Embryonic facial prominence (tissue), 1 donor: ENCODE measurements at regions not wholly inside any gene's neighbourhood (a gene's known extent, or its start where the extent isn't known, plus 50 kb on each side); places are given as distances from the start of the nearest gene placed in this dataset.
"Not testable (repeated sequence)": the region's sequence is repeated elsewhere in the genome, so short reads cannot be mapped to it uniquely, and the experiment has no call there.

Experiments
- DNase-seq: peaks from one replicate; pipeline ENCODE4 v3.0.0-alpha.2; 2016; ENCODE audit errors: extremely low spot score

GRCh38 chr6:67898875-67899274 lies 736.2 kb upstream of the ADGRB3 start:
- no peak for DNase-seq

GRCh38 chr6:67897998-67898607 lies 737.0 kb upstream of the ADGRB3 start:
- DNase-seq: no peak

- no peak for DNase-seq
These were observed 738.6 kb upstream of the ADGRB3 start for GRCh38 chr6:67896476-67896875.

- no peak for DNase-seq
These were observed 745.4 kb upstream of the ADGRB3 start for GRCh38 chr6:67889682-67889995.

DNA sequence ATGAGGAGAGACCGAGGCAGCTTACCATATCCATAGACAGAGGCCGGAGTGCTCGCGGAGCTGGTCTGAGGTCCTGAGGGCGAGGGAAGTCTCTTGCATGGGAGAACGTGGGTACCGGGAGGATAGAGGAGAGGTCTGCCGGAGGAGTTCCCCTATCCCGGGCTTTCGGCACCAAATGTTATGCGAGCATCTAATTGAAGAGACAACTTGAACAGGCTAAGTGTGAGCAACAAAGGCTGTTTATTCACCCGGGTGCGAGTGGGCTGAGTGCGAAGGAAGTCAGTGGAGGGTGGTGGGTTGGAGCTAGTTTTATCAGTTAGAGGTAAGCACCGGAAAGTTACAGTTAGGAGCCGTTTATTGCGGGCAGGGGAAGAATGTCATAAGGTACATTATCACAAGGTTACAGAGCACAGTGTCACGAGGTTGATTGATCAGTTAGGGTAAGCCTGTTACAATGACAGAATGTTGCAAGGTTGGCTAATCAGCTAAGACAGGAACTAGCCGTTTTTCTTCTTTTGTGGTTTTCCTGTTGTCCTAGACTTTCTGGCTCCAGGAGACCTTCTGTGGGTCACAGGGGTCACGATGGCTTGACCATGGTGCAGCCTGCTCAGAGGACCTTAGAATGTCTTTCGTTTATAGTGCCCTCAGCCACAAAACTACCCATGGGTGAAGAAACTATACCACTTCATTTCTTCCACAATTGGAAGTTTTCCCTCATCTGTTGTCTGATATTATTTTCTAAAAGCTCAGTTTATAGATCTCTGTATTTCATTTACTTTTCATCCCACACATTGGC lies 746.0 kb upstream of the ADGRB3 start:
- no peak for DNase-seq

DNA sequence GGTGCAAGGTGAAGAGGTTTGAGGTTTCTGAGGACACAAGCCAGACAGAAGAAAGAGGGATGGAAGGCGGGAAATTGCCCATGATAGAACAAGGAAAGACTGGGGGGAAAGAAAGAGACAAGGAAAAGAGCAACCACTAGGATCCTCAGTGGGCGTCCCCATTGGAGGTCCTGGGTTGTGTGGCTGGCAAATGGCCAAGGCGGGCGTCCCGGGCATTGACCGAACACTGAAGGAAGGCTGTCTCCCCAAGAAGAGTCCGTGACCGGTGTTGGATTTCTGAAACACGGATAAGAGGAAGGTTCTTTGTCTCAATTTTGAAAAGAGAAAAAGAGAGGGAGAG lies 746.6 kb upstream of the ADGRB3 start:
- no peak for DNase-seq

- no peak for DNase-seq
These were observed 747.1 kb upstream of the ADGRB3 start for GRCh38 chr6:67887747-67888545.

GRCh38 chr6:67887419-67887746 lies 747.7 kb upstream of the ADGRB3 start:
- no peak for DNase-seq

DNA sequence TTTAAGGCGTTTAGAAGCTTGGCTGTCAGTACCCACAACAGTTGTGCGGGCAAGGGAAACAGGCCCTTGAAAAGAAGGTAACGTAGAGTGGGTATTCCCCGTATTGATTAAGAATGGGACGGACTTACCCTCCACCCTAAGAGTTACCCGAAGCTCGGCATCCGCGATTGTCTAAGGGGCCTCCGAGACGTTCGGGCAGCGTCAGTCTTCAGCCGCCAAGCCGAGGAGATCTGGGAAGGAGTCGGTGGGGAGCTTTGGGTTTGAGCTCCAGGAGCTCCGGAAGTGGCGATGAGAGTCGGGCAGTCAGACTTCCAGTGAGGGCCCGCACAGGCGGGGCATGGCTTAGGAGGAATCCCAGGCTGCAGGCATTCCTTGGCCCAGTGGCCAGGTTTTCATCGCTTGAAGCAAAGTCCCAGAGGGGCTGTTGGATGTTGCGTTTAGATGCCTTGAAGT lies 748.2 kb upstream of the ADGRB3 start:
- DNase-seq: no peak

DNA sequence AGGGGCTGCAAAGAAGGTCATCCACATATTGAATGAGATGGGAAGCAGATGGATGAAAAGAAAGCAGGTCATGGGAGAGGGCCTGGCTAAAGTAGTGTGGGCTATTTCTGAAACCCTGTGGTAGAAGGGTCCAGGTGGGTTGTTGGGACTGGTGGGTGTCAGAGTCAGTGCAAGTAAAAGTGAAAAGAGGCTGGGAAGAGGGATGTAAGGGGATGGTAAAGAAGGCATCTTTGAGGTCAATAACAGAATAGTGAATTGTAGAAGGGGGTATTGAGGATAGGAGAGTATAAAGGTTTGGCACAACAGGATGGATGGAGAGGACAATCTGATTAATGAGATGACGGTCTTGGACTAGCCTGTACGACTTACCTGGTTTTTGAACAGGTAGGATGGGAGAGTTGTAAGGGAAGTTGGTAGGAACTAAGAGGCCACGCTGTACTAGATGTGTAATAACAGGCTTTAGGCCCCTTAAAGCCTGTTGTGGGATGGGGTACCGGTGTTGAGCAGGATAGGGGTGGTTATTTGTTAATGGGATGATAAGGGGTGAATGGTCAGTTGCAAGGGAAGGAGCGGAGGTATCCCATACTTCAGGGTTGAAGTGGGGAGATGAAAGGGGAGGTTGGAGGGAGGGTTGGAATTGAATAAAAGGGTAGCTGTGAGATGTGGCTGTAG lies 748.9 kb upstream of the ADGRB3 start:
- DNase-seq: no peak

GRCh38 chr6:67885081-67886033 lies 749.7 kb upstream of the ADGRB3 start:
- no peak for DNase-seq

GRCh38 chr6:67884442-67884841 lies 750.6 kb upstream of the ADGRB3 start:
- no peak for DNase-seq

DNA sequence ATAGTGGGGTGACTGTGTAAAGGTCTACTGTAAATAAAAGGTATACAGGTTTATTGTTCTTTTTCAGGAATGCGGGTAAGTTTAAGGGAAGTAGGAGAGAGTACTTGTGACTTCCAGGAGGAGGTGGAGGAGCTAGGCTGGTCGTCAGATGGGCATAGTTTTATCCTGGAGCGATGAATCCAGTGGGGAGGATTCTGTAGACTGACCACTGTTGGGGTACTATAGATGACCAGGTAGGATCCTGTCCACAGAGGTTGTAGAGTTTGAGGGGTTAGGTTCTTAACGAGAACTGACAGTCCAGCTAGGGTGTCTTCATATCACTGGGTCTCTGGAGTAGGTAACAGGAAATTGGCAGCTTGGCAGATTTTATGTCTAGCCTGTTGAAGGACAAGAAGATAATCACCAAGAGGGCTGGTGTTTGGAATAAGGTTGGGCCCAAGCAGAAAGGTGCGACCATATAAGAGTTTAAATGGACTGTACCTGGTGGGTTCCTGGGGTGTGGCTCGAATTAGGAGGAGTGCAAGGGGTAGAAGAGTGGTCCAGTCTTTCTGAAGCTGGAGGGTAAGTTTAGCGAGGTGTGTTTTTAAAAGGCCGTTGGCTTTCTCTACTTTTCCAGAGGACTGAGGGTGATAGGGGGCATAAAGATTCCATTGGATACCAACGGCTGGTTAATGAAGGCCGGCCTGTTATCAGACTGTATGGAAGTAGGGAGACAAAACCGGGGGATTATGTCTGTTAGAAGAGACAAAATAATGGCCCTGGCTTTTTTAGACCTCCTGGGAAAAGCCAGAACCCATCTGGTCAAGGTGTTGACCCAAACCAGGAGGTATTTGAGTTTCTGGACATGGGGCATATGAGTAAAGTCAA lies 751.3 kb upstream of the ADGRB3 start:
- no peak for DNase-seq

GRCh38 chr6:67882436-67883311 lies 752.4 kb upstream of the ADGRB3 start:
- no peak for DNase-seq

GRCh38 chr6:67881706-67882065 lies 753.4 kb upstream of the ADGRB3 start:
- DNase-seq: no peak

DNA sequence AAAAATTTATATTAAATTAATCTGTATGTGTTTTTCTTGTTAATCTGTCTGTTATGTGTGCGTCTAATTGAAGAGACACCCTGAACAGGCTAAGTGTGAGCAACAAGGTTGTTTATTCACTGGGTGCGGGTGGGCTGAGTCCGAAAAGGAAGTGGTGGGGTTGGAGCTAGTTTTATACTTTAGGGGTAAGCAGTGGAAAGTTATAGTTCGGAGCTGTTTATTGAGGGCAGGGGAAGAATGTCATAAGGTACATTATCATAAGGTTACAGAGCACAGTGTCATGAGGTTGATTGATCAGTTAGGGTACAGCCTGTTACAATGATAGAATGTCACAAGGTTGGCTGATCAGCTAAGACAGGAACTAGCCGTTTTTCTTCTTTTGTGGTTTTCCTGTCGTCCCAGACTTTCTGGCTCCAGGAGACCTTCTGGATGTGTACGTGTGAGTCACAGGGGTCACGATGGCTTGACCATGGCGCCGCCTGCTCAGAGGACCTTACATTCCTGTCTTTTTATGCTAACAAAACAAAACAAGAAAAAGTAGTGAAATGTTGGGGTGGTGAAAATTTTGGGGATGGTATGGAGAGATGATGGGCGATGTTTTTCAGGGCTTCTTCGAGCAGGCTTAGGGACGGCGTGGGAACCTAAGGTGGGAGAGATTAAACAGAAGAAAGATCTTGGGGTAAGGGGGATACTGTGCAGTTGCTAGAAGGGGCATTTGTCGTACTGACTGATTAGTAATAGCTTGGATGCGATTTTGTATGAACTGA lies 754.0 kb upstream of the ADGRB3 start:
- DNase-seq: no peak

DNA sequence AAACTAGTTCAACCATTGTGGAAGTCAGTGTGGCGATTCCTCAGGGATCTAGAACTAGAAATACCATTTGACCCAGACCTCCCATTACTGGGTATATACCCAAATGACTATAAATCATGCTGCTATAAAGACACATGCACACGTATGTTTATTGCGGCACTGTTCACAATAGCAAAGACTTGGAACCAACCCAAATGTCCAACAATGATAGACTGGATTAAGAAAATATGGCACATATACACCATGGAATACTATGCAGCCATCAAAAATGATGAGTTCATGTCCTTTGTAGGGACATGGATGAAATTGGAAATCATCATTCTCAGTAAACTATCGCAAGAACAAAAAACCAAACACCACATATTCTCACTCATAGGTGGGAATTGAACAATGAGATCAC lies 754.7 kb upstream of the ADGRB3 start:
- not testable (repeated sequence) for DNase-seq

DNA sequence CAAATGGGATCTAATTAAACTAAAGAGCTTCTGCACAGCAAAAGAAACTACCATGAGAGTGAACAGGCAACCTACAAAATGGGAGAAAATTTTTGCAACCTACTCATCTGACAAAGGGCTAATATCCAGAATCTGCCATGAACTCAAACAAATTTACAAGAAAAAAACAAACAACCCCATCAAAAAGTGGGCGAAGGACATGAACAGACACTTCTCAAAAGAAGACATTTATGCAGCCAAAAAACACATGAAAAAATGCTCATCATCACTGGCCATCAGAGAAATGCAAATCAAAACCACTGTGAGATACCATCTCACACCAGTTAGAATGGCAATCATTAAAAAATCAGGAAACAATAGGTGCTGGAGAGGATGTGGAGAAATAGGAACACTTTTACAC lies 755.2 kb upstream of the ADGRB3 start:
- DNase-seq: not testable (repeated sequence)
